ENCODE measurements at regions not wholly inside any gene's neighbourhood (a gene's known extent, or its start where the extent isn't known, plus 50 kb on each side); places are given as distances from the start of the nearest gene placed in this dataset.

DNA sequence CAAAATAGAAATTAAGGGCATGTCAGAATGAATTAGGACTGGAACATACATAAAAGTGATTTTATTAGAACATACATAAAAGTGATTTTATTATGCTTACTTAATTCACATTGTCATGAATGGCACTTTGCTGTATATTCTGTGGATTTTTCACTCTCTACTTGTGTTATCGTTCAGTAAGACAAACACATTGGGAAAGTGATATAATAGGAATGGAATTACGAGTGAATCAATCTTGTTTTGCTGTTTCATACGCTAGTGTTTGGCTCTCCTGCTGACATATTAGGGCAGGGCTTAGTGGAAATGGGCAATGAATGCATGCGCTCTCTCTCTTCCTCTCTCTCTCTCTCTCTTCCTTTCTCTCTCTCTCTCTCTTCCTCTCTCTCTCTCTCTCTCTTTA, 561.1 kb downstream of the ACTR3B start (continued):
- TF ChIP-seq, protein P1, sequence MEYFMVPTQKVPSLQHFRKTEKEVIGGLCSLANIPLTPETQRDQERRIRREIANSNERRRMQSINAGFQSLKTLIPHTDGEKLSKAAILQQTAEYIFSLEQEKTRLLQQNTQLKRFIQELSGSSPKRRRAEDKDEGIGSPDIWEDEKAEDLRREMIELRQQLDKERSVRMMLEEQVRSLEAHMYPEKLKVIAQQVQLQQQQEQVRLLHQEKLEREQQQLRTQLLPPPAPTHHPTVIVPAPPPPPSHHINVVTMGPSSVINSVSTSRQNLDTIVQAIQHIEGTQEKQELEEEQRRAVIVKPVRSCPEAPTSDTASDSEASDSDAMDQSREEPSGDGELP (IDR thresholded peaks at IDR 0.05; ENCODE audit: borderline replicate concordance, low read depth), result no peak
- TF ChIP-seq, protein P2, sequence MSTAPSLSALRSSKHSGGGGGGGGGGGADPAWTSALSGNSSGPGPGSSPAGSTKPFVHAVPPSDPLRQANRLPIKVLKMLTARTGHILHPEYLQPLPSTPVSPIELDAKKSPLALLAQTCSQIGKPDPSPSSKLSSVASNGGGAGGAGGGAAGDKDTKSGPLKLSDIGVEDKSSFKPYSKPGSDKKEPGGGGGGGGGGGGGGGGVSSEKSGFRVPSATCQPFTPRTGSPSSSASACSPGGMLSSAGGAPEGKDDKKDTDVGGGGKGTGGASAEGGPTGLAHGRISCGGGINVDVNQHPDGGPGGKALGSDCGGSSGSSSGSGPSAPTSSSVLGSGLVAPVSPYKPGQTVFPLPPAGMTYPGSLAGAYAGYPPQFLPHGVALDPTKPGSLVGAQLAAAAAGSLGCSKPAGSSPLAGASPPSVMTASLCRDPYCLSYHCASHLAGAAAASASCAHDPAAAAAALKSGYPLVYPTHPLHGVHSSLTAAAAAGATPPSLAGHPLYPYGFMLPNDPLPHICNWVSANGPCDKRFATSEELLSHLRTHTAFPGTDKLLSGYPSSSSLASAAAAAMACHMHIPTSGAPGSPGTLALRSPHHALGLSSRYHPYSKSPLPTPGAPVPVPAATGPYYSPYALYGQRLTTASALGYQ (CRISPR knock-in tag; IDR thresholded peaks at IDR 0.05), result no peak
- no peak for TF ChIP-seq CHD2 (IDR thresholded peaks at IDR 0.05; ENCODE audit: low read depth, low read length)

DNA sequence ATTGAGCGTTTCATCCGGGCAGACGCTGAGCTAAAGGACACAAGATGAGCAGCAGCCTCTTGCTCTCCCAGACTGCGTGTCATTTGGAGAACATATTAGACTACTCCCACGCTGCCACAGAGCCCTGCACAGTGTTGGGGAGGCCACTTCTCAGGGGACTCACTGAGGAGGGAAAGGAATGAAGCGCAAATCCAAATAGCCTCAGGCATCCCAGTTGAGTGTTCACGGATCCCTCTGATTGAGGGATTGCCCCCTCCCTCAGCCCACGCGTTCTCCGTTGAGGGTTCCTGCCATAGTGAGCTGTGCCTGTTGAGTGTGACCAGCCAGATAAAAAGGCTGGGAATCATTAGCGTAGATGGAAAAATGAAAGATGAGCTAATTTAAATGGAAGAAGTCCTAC, 563.4 kb downstream of the ACTR3B start:
- DNase-seq (ENCODE audit: low spot score), result no peak
- no peaks in the 10 kb centered on the region for H3K36me3 ChIP-seq (replicated peaks in 1 of 2; ENCODE audit: control insufficient read depth in 1 of 2, insufficient read depth in 2 of 2, low read length in 2 of 2)
- ChIA-PET POLR2A (no interaction called here), CTCF (ENCODE audit: low intra/inter-chr PET ratio, low total read pairs) (no interaction called here)
- H3K4me3 ChIP-seq (replicated peaks in 1 of 3; ENCODE audit: insufficient read depth in 1 of 3, low read depth in 2 of 3, low read length in 3 of 3), result no peak overlapping the region
- 71% methylated on average over 10 of the region's 11 CpGs for WGBS (ENCODE audit: low lambda C conversion rate)
- in situ Hi-C loops (cut with HindIII; ENCODE audit: extremely low pct_ligation_motif_present, low pct_unique_long_range_greater_than_20kb) (no loop called here), intact Hi-C loops (cut with micrococcal nuclease; ENCODE audit: unreplicated experiment) (no loop called here)
- no TSS peak for BruUV-seq (replicated peaks)
- no peaks in the 10 kb centered on the region for H3K27me3 ChIP-seq (ENCODE audit: control insufficient read depth in 1 of 2, insufficient read depth in 2 of 2, low read length in 2 of 2)
- no peak overlapping the region for H3K27ac ChIP-seq (ENCODE audit: extremely low read length, insufficient read depth, low read length)
- H2AFZ ChIP-seq (ENCODE audit: low read length), result no peak overlapping the region
- H3K9ac ChIP-seq (ENCODE audit: insufficient read depth, low read depth, low read length), result no peak overlapping the region
- H4K20me1 ChIP-seq (ENCODE audit: insufficient read depth, low read length), result no peaks in the 10 kb centered on the region
- no peak for FAIRE-seq
- no peaks in the 10 kb centered on the region for H3K4me1 ChIP-seq (ENCODE audit: insufficient read depth, low read length)
- H3K79me2 ChIP-seq (ENCODE audit: insufficient read depth, low read length), result no peaks in the 10 kb centered on the region
- H3K4me2 ChIP-seq (ENCODE audit: low read depth, low read length), result no peak overlapping the region
- no peak for ATAC-seq
- H3K9me3 ChIP-seq (ENCODE audit: low read length), result no peaks in the 10 kb centered on the region
- TF ChIP-seq, protein P3, sequence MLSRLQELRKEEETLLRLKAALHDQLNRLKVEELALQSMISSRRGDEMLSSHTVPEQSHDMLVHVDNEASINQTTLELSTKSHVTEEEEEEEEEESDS (CRISPR knock-in tag; IDR thresholded peaks at IDR 0.05; ENCODE audit: borderline replicate concordance), result no peak
- TF ChIP-seq ZSCAN31 (CRISPR knock-in tag; IDR thresholded peaks at IDR 0.05; ENCODE audit: low read depth) (no peak), THYN1 (CRISPR knock-in tag; IDR thresholded peaks at IDR 0.05; ENCODE audit: borderline replicate concordance, low read depth) (no peak), ZNF557 (CRISPR knock-in tag; IDR thresholded peaks at IDR 0.05) (no peak), ZNF10 (CRISPR knock-in tag; IDR thresholded peaks at IDR 0.05; ENCODE audit: borderline replicate concordance, low read depth) (no peak), ZNF839 (CRISPR knock-in tag; IDR thresholded peaks at IDR 0.05; ENCODE audit: borderline replicate concordance) (no peak), ZNF850 (CRISPR knock-in tag; conservative IDR thresholded peaks at IDR 0.05) (no peak), PTBP1 (IDR thresholded peaks at IDR 0.05; ENCODE audit: low read depth, low read length, poor library complexity, severe bottlenecking) (no peak), FOSL1 (CRISPR knock-in tag; IDR thresholded peaks at IDR 0.05; ENCODE audit: borderline replicate concordance) (no peak), HNRNPLL (IDR thresholded peaks at IDR 0.05; ENCODE audit: low read depth, low read length, poor library complexity, severe bottlenecking) (no peak), RXRB (CRISPR knock-in tag; IDR thresholded peaks at IDR 0.05; ENCODE audit: borderline replicate concordance) (no peak), EP300 (IDR thresholded peaks at IDR 0.05; ENCODE audit: low read depth in 2 of 2, low read length in 2 of 2) (no peak), EP300 (CRISPR knock-in tag; IDR thresholded peaks at IDR 0.05; ENCODE audit: borderline replicate concordance) (no peak), ZNF20 (CRISPR knock-in tag; IDR thresholded peaks at IDR 0.05) (no peak), ZSCAN29 (CRISPR knock-in tag; conservative IDR thresholded peaks at IDR 0.05) (no peak)
- TF ChIP-seq, protein P4, sequence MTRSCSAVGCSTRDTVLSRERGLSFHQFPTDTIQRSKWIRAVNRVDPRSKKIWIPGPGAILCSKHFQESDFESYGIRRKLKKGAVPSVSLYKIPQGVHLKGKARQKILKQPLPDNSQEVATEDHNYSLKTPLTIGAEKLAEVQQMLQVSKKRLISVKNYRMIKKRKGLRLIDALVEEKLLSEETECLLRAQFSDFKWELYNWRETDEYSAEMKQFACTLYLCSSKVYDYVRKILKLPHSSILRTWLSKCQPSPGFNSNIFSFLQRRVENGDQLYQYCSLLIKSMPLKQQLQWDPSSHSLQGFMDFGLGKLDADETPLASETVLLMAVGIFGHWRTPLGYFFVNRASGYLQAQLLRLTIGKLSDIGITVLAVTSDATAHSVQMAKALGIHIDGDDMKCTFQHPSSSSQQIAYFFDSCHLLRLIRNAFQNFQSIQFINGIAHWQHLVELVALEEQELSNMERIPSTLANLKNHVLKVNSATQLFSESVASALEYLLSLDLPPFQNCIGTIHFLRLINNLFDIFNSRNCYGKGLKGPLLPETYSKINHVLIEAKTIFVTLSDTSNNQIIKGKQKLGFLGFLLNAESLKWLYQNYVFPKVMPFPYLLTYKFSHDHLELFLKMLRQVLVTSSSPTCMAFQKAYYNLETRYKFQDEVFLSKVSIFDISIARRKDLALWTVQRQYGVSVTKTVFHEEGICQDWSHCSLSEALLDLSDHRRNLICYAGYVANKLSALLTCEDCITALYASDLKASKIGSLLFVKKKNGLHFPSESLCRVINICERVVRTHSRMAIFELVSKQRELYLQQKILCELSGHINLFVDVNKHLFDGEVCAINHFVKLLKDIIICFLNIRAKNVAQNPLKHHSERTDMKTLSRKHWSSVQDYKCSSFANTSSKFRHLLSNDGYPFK (CRISPR knock-in tag; IDR thresholded peaks at IDR 0.05; ENCODE audit: borderline replicate concordance), result no peak
